C1 segment of cervical spinal cord (tissue), 14 donors: ENCODE measurements at regions not wholly inside any gene's neighbourhood (a gene's known extent, or its start where the extent isn't known, plus 50 kb on each side); places are given as distances from the start of the nearest gene placed in this dataset.
"Not testable (repeated sequence)": the region's sequence is repeated elsewhere in the genome, so short reads cannot be mapped to it uniquely, and the experiment has no call there.

Source experiments
- DNase-seq, 14 donors: peaks; one replicate each; lab custom pipeline; 2025; lab: John Stamatoyannopoulos, UW

GRCh38 chr11:44452827-44453572 is 112.5 kb upstream of the CD82 start:
- no peak for DNase-seq

- no peak for DNase-seq
Measured at GRCh38 chr11:44453871-44454270, 111.6 kb upstream of the CD82 start.

GRCh38 chr11:44454666-44455065 is 110.8 kb upstream of the CD82 start:
- DNase-seq, result no peak

GRCh38 chr11:44456544-44457300 is 108.7 kb upstream of the CD82 start:
- no peak for DNase-seq

GRCh38 chr11:44457862-44458261 is 107.6 kb upstream of the CD82 start:
- DNase-seq, result no peak

GRCh38 chr11:44463751-44464150 is 101.7 kb upstream of the CD82 start:
- no peak for DNase-seq

GRCh38 chr11:44464741-44465140 is 100.7 kb upstream of the CD82 start:
- no peak for DNase-seq

- DNase-seq, result no peak
Measured at GRCh38 chr11:44466531-44467205, 98.8 kb upstream of the CD82 start.

GRCh38 chr11:44467413-44467812 is 98.0 kb upstream of the CD82 start:
- no peak for DNase-seq

GRCh38 chr11:44467931-44468330 is 97.5 kb upstream of the CD82 start:
- DNase-seq, result no peak

- no peak for DNase-seq
Measured at GRCh38 chr11:44468345-44468988, 97.0 kb upstream of the CD82 start.

- DNase-seq, result no peak
Measured at GRCh38 chr11:44469412-44469811, 96.1 kb upstream of the CD82 start.

GRCh38 chr11:44470854-44471253 is 94.6 kb upstream of the CD82 start:
- no peak for DNase-seq

- DNase-seq, result no peak
Measured at GRCh38 chr11:44471603-44472002, 93.9 kb upstream of the CD82 start.

- no peak for DNase-seq
Measured at GRCh38 chr11:44472916-44473315, 92.5 kb upstream of the CD82 start.

GRCh38 chr11:44474702-44475101 is 90.8 kb upstream of the CD82 start:
- no peak for DNase-seq

GRCh38 chr11:44475114-44475686 is 90.3 kb upstream of the CD82 start:
- DNase-seq, result no peak

GRCh38 chr11:44482338-44482737 is 83.1 kb upstream of the CD82 start:
- DNase-seq, result not testable (repeated sequence)

GRCh38 chr11:44483919-44484610 is 81.4 kb upstream of the CD82 start:
- no peak for DNase-seq

GRCh38 chr11:44488165-44488965 is 77.1 kb upstream of the CD82 start:
- DNase-seq, result peak in 3 of 14 donors; percentile 6 to 52 (median 42)
